GM18867 (cell line): ENCODE measurements at regions not wholly inside any gene's neighbourhood (a gene's known extent, or its start where the extent isn't known, plus 50 kb on each side); places are given as distances from the start of the nearest gene placed in this dataset.

Experiments
- ATAC-seq: cut with Tn5 transposase; IDR thresholded peaks from one replicate; pipeline ENCODE4 v1.9.1; 2021; ENCODE audit warnings: mild to moderate bottlenecking, moderate library complexity; ENCODE audit not compliant: unreplicated experiment

- no peak for ATAC-seq
Measured at GRCh38 chr2:196433116-196433515, 206.4 kb upstream of the CCDC150 start.

- ATAC-seq: no peak
Measured at GRCh38 chr2:196434217-196434616, 205.3 kb upstream of the CCDC150 start.

GRCh38 chr2:196435189-196435588, 204.3 kb upstream of the CCDC150 start:
- ATAC-seq: no peak

GRCh38 chr2:196437626-196438025, 201.9 kb upstream of the CCDC150 start:
- no peak for ATAC-seq

GRCh38 chr2:196439760-196440159, 199.8 kb upstream of the CCDC150 start:
- no peak for ATAC-seq

- ATAC-seq: peak; percentile 48
Measured at GRCh38 chr2:196440413-196440812, 199.1 kb upstream of the CCDC150 start.

- ATAC-seq: peak; percentile 48
Measured at GRCh38 chr2:196441527-196441926, 198.0 kb upstream of the CCDC150 start.

GRCh38 chr2:196442211-196442610, 197.3 kb upstream of the CCDC150 start:
- no peak for ATAC-seq

- ATAC-seq: no peak
Measured at GRCh38 chr2:196444442-196444841, 195.1 kb upstream of the CCDC150 start.

- ATAC-seq: no peak
Measured at GRCh38 chr2:196445991-196446390, 193.5 kb upstream of the CCDC150 start.

- peak; percentile 28 for ATAC-seq
Measured at GRCh38 chr2:196448407-196449079, 191.0 kb upstream of the CCDC150 start.

- ATAC-seq: peak; percentile 44
Measured at GRCh38 chr2:196449083-196449482, 190.4 kb upstream of the CCDC150 start.

GRCh38 chr2:196452758-196453157, 186.8 kb upstream of the CCDC150 start:
- ATAC-seq: no peak

GRCh38 chr2:196453613-196454047, 185.9 kb upstream of the CCDC150 start:
- ATAC-seq: peak; percentile 78

GRCh38 chr2:196454492-196454891, 185.0 kb upstream of the CCDC150 start:
- no peak for ATAC-seq

GRCh38 chr2:196459539-196459938, 180.0 kb upstream of the CCDC150 start:
- no peak for ATAC-seq

GRCh38 chr2:196463706-196464105, 175.8 kb upstream of the CCDC150 start:
- ATAC-seq: no peak

- ATAC-seq: no peak
Measured at GRCh38 chr2:196464311-196464710, 175.2 kb upstream of the CCDC150 start.

- ATAC-seq: no peak
Measured at GRCh38 chr2:196466581-196466980, 172.9 kb upstream of the CCDC150 start.

GRCh38 chr2:196468394-196468793, 171.1 kb upstream of the CCDC150 start:
- ATAC-seq: no peak

GRCh38 chr2:196473617-196474016, 165.9 kb upstream of the CCDC150 start:
- no peak for ATAC-seq

- no peak for ATAC-seq
Measured at GRCh38 chr2:196475611-196476010, 163.9 kb upstream of the CCDC150 start.

GRCh38 chr2:196478588-196478987, 160.9 kb upstream of the CCDC150 start:
- no peak for ATAC-seq
